LoVo (cell line): ENCODE measurements at regions not wholly inside any gene's neighbourhood (a gene's known extent, or its start where the extent isn't known, plus 50 kb on each side); places are given as distances from the start of the nearest gene placed in this dataset.

Source experiments
- DNase-seq: peaks from one replicate; pipeline ENCODE4 v3.0.0-alpha.2; 2016; ENCODE audit warnings: low spot score

GRCh38 chr7:19853261-19853832 lies 79.9 kb upstream of the TMEM196 start:
- no peak for DNase-seq

- no peak for DNase-seq
These were observed 78.8 kb upstream of the TMEM196 start for GRCh38 chr7:19852192-19852591.

- DNase-seq: peak; percentile 22
These were observed 78.1 kb upstream of the TMEM196 start for GRCh38 chr7:19851504-19851903.

- DNase-seq: no peak
These were observed 61.1 kb upstream of the TMEM196 start for GRCh38 chr7:19834566-19834965.

GRCh38 chr7:19830604-19831003 lies 57.2 kb upstream of the TMEM196 start:
- DNase-seq: no peak
